NCI-H345 treated with DMSO at 0.1 percent for 48 hours (cell line): ENCODE measurements at regions not wholly inside any gene's neighbourhood (a gene's known extent, or its start where the extent isn't known, plus 50 kb on each side); places are given as distances from the start of the nearest gene placed in this dataset.
A peak's percentile ranks its signal among the peaks of the same experiment; 100 is the strongest.

Experiments
- DNase-seq: peaks from one replicate; lab custom pipeline; 2025; ENCODE audit not compliant: unreplicated experiment; lab: John Stamatoyannopoulos, UW

GRCh38 chr9:8188723-8189407 is 389.3 kb upstream of the DMAC1 start:
- DNase-seq: peak; percentile 6

DNA sequence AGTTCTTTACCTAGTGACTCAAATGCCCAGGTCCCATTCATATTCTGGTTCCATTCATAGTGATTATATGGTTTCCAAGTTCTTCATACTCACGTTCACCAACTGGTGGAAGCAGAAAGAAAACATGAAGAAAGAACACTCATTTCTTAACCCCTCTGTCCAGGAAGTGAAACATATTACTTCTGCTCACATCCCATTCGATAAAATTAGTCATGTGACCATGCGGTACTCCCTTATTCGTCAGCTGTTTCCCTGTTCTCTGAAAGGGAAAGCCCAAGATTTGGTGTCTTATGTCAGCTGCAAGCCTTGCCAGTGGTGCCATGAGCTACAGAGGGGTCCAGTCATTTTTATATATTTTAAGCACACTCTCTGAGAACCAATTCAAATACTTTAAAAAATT is 387.0 kb upstream of the DMAC1 start:
- no peak for DNase-seq

GRCh38 chr9:8183618-8184017 is 384.0 kb upstream of the DMAC1 start:
- DNase-seq: no peak

DNA sequence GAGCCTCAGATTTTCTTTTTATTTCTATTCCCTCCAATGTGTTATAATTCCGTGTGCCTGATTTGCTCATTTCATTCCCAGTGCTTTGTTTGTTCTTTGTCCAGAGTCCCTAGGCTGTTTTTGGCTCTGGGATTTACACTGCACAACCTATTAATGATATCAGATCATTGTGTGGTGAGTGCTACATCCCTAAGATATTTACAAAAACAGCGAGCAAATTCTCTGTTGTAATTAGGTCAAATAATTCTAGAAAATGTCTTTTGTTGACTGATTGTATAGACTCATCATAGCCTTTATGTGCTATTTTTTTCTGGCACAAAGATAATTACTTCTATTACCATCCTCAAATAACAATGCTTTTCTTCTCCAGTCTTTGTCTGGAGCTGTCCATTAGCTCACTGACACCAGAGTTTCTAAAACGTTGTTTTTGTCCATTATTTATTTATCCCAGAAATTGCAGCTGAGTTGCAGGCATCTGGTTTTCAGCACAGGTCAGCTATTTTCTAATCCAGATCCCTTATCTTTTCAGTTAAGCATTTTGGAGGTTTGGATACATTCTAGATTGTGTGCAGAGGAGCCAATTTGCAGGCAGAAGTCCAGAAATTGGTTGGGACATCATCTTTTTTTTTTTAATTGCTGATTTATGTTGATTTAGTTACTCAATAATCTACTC is 379.9 kb upstream of the DMAC1 start:
- no peak for DNase-seq

GRCh38 chr9:8172000-8172399 is 372.4 kb upstream of the DMAC1 start:
- DNase-seq: no peak

GRCh38 chr9:8168916-8169438 is 369.4 kb upstream of the DMAC1 start:
- DNase-seq: no peak

DNA sequence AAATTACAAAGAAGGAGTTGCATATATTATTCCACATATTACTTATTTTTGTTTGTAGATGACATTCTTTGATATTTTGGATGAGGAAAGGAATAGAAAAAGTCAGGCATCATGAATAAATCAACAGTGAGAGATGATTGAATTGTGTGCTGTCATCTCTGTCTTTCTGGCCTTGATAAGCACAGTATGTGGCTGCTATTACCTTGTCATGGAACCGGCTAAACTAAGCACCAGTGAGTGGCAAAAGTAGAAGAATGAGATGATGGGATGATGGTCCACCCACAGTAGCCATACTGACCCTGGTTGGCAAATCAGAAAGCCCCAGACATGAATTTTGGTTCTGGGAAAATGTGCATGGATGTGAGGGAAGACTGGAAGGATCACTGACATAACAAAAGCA is 361.2 kb upstream of the DMAC1 start:
- DNase-seq: no peak

DNA sequence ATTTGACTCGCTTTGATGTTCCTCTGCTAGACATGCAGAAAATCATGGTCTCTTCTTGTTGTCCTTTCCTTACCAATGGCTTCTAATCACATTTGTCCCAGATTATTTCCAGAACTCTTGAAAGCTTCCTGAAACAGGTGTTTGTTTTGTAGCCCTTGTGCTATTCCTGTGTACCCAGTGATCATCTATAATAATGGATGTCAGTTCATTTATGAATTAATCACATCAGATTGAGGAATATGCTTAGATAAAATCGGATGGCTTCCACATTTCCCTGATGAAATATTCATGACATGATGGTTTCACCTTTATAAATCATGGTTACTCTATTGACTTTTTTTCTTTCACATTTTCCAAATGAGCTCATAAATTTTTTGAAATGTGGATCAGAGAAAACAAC is 359.0 kb upstream of the DMAC1 start:
- no peak for DNase-seq

GRCh38 chr9:8157683-8158324 is 358.2 kb upstream of the DMAC1 start:
- no peak for DNase-seq

GRCh38 chr9:8156346-8156745 is 356.8 kb upstream of the DMAC1 start:
- no peak for DNase-seq

DNA sequence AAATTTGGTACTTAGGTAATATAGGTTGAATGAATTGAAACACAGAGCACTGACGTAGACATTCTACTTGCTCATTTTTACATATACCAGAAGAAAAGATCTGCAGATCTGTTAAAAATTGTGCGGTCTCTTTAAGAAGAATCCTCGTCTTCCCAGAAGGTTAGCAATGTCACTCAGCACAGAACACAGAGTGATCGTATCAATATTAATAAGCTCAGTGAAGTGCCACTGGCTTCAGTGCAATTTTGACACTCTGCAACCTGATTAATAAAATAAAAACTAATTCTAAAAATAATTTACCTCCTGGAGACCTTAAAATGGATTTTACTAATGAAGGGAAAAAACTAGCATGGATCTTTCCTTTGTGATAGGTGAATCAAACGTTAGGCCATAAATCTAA is 356.1 kb upstream of the DMAC1 start:
- no peak for DNase-seq

GRCh38 chr9:8143677-8144076 is 344.1 kb upstream of the DMAC1 start:
- DNase-seq: no peak

- no peak for DNase-seq
Observed at GRCh38 chr9:8140557-8140956, 341.0 kb upstream of the DMAC1 start.

- no peak for DNase-seq
Observed at GRCh38 chr9:8139756-8140155, 340.2 kb upstream of the DMAC1 start.

DNA sequence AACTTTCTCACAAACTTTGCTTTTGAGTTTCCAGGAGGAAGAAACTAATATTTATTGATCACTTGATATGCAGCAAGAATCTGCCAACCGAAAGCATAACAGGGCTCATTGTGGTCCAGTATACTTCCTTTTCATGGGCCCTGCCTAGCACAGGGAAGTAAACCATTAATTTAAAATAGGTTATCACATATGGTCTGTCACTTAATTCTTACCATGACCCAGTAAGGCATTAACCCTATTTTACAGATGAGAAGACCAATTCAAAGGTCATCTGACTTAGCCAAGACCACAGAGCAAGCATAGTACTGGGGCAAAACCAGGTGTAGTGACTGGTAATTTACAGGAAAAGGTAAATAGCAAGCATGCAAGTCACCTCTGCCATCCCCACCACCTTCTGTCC is 336.9 kb upstream of the DMAC1 start:
- no peak for DNase-seq

GRCh38 chr9:8134635-8135034 is 335.1 kb upstream of the DMAC1 start:
- DNase-seq: no peak

- no peak for DNase-seq
Observed at GRCh38 chr9:8133606-8134005, 334.0 kb upstream of the DMAC1 start.

DNA sequence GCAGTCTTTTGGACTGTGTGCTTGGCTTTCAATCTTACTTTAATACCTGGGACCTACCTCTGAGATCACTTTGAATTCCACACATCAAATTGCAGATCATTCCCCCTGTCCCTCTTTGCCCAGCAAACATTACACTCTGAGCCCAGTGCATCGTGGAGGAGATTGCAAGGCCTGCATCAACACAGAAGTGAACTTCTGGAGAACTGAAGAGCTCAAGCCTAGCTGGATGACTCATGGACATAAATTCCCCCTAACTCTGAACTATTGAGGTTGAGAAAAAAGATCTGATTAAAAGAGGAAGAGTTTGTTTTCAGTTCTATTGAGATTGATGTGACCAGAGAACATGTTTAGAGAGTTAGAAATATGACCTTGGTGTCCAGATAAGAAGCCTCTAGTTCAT is 316.0 kb upstream of the DMAC1 start:
- no peak for DNase-seq

GRCh38 chr9:8114826-8115225 is 315.2 kb upstream of the DMAC1 start:
- no peak for DNase-seq

GRCh38 chr9:8106362-8106761 is 306.8 kb upstream of the DMAC1 start:
- DNase-seq: no peak

GRCh38 chr9:8101607-8102006 is 302.0 kb upstream of the DMAC1 start:
- no peak for DNase-seq

GRCh38 chr9:8096091-8096490 is 296.5 kb upstream of the DMAC1 start:
- no peak for DNase-seq
